NCI-H1694 treated with DMSO at 0.1 percent for 48 hours (cell line): ENCODE measurements at regions not wholly inside any gene's neighbourhood (a gene's known extent, or its start where the extent isn't known, plus 50 kb on each side); places are given as distances from the start of the nearest gene placed in this dataset.

Experiments
- DNase-seq: peaks from one replicate; lab custom pipeline; 2025; lab: John Stamatoyannopoulos, UW

DNA sequence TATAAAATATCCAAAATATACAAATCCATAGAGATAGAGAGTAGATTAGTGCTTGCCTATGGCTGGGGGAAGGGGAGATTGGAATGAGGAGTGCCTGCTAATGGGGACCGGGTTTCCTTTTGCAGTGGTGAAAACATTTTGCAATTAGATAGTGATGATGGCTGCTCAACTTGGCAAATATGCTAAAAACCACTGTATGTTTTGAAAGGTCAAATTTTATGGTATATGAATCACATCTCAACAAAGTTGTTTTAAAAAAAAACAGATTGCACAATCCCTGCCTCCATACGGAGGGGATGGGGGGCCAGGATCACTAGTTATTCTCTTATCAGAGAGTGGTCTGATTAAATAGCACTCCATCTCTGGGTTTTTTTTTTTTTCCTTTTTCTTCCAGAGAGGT lies 76.9 kb upstream of the RIPOR2 start:
- peak; percentile 56 for DNase-seq

DNA sequence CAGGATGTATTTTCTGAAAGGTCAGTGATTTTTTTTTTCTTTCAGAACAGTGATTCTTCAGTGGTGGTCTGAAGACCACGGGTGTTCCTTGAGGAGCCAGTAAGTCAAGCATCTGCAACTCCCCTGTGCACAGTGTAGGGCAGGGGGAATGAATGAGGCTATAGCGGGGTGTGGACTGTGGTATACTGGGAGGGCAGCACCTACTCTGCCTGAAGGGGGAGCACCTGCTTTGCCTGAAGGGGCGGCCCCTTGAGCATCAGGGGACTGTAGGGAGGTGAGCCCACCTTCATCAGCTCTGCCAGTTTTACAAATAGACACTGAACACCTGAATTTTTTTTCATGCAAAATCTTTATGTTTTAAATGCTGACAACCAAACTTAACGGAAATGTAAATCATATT lies 77.5 kb upstream of the RIPOR2 start:
- DNase-seq = no peak

DNA sequence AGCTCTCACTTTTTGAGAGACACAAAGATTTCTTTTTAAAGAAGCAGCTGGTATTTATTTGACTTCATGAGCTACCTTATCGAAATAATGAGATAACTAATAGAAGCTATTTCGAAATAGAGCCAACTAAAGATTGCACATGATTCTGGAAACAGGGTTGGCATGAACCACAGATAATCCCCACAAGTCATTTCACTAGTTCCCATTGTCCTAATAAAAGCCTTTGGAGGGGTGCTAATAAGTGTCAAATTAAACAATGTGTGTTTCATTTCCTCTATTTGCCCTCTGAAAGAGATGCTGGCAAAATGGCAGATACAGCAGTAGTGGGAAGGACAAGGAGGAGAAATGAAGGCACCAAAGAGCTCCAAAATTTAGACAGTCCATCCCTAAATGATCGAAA lies 78.6 kb upstream of the RIPOR2 start:
- no peak for DNase-seq

DNA sequence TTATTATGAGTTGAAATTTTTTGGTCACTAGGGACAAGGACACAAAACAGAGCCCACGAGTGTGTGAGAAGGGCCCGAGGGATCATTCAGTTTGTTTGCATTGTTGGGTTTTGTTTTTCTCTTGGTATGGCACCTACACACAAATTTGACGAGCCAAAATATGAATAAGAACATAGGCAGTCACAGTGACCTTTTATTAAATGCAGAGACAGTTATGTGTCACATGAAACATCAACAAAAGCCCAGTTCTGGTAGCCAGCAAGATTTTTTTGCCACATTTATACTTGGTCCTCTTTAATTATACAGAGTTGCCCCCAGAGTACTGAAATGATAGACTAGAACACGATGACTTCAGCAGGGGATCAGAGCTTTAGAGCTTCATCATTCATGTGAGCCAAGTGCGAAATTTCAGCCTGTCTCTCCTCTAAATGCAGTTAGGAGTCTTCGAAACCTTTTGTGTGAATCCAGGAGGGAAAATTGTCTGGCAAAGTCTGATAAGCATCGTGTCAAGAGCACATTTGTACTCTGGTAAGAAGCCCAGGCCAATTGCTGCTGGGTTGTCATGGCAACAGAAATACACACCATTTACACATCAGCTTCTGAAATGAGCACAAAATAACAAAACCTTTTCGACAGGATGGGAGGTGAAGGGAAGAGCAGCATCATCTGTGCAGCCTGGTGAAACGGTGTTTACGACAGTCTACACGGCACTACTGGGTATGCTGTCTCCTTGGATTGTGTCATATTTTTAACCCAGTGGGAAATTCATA lies 79.2 kb upstream of the RIPOR2 start:
- peak; percentile 23 for DNase-seq

DNA sequence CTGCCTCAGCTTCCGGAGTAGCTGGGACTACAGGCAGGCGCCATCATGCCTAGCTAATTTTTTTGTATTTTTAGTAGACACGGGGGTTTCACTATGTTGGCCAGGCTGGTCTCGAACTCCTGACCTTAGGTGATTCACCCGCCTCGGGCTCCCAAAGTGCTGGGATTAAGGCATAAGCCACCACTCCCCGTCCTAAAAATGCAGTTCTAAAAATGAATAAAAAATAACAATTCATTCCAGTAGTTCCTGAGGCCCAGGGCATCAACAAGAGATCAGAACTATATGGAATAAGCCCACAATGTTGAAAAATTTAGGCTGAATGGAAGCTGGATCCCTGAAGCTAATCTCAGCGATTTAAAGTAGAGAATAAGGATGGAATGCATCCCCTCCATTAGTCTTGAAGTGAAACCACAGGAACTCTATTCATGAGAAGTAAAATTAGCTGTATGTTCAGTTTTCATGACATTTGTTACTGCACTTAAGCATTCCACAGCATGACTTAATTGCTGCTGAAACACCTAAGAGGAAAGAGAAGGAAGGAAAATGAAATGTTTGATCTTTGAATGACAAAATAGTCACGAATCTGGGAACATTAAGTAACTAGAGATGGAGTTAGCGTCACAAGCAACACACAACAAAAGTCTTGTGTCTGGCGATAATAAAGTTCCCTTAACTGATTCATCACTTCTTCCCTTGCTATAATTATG lies 80.4 kb upstream of the RIPOR2 start:
- no peak for DNase-seq

DNA sequence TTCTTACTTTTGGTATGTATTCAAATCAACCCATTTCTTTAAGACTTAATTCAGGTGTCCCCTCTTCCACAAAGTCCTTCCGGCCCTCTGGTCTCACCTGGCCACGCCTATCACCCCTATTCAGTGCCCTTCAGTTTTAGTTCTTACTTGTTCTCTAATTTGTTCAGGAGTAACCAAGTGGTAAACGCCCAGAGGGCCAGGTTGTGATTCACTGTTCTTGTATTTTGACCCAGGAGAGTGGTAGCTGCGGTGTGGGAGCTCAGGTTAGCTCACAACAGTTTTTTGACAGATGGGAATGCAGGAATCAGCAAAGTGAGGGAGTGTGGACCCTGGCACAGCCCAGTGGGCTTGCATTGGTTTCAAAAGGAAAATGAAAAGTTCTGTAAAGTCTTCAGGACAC lies 81.7 kb upstream of the RIPOR2 start:
- no peak for DNase-seq

DNA sequence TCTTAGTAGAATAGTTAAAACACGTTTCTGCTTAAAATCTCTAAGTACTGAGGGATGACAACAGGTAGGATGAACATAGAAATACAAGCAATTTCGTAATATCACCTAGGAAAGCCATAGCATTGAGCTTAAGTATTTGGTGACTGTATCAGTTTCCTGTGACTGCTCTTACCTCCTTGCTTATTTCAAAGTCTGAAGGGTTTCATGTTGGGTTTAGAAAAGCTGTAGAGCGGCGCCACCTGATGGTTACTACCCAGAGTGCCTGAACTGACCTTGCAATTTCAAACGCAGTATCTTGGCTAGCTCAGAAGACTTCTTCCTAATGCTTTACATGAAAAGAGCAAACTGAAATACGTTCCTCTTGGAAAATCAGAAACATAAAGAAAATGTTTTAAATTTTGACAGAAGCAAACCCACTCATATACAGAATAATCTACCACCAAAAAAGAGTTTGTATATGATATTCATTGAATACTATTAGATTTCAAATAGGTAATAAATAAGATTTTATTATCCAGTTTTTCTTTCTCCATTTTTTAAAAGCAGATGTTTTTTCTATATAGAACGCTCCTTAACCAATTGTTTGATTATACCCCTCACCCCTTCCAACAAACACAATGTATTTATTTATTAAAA lies 82.3 kb upstream of the RIPOR2 start:
- peak; percentile 57 for DNase-seq

DNA sequence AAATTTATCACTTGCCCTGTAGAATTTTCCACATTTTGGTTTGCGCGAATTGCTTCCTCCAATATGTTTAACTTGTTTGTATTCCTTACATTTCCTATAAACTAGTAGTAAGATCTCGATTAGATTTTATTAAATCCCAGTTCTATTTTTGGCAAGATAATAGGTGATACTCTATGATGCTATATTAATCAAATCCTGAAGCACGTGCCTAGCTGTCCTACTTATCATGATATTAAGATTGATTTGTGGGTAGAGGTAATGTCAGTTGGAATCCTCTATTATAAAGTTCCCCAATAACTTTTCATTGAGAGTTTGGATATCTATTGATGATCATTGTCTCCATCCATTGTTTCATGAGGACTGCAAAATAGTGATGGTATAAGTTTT lies 82.8 kb upstream of the RIPOR2 start:
- DNase-seq = no peak

DNA sequence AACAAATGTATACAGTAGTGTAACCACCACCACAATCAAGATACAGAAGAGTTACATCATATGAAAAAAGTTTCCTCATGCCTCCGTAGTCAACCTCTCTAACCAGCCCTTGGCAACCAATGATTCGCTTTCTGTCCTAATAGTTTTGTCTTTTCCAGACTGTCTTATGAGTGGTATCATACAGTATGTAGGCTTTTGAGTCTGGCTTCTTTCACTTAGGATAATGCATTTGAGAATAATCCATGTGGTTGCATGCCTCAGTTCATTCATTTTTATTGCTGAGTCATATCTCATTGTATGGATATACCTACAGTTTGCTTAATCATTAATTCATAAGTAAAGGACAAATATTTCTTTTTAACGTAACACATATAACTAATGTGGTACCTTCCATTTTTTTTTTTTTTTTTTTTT lies 86.4 kb upstream of the RIPOR2 start:
- no peak for DNase-seq

DNA sequence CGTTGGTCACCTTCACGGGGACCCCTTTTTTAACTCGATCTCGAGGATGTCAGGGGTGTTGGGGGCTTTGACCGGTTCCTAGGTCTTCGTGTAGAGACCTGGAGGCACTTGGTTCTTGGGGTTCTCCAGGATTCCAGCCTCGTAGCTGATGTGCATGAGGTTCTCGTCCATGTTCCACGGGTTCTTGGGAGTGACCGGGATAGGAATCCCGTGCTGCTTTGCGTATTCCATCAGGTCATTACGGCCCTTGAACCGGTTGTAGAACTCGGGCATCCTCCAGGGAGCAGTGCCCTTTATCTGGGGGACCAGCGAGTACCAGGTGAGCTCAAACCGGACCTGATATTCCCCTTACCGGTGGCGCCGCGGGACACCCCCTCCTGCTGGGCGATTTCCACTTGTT lies 88.0 kb upstream of the RIPOR2 start:
- DNase-seq = no peak

DNA sequence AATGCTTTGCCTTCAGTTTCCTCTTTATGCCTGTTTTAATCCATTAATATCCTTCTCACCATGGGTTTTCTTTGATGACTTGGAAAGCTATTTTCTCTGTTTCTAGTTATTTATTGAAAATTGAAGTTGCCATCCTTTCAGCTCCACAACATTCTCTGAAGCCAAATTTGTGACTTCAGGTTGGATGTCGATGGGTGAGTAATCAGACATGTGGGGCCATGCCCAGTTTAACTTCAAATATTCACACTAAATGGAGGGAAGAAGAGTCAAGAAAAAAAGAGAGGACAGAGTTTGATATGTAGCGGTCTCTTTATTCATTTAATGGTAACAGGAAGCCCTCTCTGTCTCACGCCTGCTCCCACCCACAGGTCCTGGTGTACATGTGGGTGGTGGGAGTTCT lies 89.1 kb upstream of the RIPOR2 start:
- no peak for DNase-seq

DNA sequence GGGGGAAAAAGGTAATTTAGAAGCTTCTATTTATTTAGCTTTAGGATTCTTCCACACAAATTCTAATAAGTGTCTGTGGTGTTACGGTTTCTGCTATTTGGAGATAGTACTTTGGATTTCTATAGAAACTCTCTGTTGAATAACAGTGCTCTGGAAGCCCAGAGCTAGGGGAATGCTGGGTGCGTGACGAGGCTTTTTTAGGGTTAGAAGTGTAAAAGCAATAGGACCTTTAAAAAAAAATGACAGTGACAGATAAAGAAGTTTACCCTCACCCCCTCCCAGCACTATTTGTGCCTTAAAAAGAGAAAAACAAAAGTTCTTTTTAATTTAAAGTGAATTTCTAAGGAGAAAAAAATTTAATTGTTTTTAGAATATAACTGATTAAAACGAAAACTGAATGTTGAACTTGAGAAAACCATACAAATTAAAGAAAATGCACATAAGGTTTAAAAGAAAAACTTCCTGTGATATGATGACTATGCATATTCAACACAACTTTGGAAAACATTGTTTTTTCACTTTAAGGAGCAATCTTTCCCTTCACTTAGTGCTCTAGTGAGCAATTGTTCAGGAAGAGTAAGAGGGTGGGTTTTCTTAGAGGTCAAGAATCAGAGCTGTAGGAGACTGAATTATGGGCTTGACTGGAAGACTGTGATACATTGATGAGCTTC lies 89.6 kb upstream of the RIPOR2 start:
- no peak for DNase-seq

DNA sequence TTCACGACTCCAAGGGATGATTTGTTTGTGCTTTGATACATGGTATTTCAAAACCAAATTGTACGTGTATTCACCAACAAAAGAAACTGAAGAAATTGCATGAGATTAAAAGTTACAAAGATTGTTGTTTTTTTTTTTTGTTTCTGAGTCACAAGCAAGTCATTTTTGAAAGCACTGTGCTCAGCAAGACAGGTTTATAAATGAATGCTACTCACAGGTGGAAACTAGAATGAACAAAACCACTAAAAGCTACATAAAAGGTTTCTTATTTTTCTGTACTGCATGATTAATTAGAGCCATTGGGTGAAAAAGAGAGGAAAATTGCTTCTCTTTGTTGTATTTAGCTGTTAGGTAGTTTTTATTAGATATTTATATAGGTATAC lies 90.2 kb upstream of the RIPOR2 start:
- no peak for DNase-seq

DNA sequence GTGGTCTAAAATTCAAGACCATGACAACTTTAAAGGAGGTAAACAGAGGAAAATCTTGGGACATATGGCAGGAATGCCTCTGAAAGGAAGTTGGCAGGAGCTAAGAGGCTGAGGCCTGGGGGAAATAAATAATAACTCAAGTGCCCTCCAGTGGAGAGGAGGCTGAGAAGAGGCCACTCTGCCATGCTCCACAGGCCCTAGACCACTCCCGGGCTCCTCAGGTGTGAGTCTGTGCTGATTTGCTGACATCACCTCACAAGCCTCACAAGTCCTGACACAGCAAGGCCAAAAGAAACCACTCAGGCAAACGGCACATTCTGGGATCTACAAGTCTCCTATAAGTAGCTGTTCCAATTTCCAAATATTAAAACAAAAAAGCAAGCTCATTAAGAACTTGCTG lies 91.0 kb upstream of the RIPOR2 start:
- DNase-seq = no peak

DNA sequence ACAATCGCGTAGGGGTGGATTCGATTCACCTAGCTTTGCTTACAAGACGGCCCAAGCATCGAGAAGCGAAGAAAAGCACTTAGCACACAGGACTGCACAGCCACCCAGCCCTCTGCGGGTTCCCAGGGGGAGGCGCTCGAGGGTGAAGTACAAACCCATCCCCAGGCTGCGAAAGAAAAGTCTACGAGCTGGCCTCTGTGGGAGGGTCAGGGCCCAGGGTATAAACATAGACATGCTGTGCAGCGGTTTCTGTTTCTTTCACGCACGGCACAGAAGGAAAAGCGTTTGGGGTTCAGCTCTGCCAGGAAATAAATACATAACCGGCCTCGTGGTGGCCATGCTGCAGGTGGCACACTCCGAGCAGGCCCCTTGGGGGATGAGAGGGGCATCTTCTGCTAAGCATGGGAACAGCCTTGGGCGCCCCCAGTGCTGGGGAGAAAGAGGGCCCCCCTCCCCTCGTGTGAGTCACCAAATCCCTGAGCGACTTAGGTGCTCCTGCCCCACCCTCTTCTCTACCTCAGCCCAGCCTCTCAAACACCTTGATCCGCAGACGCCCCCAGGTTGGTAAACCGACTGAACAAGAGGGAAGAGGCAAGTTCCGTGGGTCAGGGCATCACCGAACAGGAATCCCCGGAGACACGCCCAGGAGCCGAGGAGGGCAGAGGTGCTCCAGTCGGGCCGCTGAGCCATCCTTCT lies 91.6 kb upstream of the RIPOR2 start:
- no peak for DNase-seq

DNA sequence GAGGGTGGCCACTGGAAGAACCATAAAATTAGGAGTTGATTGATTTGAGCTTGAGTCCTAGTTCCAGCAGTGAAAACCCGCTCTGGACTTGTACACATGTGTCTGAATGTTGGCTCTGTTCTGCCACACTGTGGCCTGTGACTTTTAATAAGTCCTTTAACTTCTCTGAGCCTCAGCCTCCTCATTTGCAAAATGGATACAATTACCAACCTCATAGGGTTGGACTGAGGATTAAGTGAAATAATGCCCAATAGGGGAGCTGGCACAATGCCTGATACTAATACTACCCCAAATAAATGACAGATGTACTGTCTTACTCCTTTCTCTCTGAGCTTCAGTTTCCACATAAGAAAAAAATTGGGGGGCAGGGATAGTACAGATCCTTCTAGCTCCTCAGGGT lies 92.6 kb upstream of the RIPOR2 start:
- DNase-seq = no peak

DNA sequence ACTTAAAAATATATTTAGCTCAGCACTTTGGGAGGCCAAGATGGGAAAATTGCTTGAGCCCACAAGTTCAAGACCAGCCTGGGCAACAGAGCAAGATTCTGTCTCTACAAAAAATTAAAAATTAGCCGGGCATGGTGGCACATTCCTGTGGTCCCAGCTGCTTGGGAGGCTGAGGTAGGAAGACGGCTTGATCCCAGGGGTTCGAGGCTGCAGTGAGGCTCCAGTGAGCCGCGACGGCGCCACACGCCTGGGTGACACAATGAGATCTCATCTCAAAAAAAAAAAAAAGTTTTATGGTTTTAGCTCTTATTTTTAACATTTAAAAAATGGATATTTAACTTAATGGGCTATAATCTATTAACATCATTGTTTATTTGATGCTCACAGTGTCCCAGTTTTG lies 97.2 kb upstream of the RIPOR2 start:
- no peak for DNase-seq

DNA sequence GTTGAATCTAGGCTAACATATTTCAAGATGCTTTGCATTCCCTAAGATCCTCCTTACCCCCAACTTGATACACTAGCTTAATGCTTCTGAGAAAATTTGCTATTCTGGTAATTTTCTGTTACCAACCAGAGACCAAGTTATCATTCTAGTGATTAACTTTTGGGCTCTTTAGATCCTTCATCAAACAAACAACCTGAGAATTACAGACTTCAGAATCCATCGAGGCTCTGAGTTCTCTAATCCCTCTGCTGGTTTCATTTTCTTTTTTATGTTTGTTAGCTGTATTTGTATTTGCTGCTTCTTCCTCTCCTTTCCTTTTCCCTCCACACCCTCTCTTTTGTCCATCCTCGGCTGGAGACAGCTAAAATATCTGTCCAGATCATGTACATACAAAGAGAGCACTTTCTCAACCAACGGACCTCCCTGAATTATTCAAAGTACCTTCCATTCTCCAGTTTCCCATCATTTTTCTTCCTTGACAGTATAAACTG lies 98.7 kb upstream of the RIPOR2 start:
- no peak for DNase-seq

DNA sequence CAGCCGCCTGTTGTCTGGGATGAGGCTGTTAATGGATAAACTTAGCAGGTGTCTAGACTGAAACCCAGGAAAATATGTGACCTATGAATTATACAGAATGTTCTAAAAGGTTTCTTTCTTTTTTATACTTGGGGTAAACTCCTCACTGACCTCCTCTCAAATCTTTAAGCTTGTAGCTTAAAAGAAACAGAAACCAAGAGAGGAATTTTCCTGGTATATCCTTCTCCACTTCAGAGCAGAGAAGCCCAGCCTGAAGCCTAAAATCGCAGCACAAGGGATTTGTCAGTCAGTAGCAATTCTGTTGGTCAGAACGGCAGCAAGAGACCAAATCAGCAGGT lies 99.4 kb upstream of the RIPOR2 start:
- no peak for DNase-seq

DNA sequence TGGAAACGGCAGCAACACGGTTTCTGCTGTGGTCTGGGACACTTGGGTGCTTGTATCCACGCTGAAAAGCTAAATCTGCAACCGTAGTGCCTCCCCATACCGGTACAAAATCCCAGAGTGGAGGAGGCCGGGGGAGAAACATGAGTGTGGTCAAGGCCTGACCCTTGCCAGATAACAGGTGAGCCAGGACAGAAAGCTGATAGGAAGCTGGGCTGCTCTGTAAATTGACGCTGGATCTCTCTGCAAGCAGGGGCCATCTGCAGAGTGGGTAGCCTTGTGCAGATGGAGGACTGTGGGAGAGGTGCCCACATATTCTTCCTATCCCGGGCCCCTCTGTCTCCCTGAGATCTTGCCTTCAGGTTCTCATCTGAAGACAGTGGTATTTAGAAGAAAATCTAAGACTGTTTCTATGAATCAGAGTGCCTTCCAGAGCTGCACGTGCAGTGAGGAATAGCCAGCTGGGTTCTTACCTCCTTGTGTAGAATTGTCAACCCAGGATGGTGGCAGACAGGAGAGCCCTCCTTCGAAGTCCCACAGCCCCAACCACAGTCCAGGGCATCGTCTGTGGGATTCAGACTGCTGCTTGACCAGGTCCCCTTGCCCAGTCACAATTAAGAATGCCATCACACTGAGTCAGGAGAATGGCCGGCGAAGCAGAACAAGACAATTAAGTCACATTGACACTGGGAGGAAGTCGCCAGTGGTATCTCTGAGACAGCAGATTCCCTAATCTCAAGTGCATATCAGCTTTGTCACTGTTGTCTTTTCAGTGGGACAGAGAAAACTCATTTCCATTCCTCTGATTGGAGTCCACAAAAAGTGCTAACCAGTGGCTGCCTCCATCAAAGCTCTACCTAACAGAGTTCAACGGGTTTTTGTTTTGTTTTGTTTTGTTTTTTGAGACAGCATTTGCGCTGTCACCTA lies 100.0 kb upstream of the RIPOR2 start:
- no peak for DNase-seq

DNA sequence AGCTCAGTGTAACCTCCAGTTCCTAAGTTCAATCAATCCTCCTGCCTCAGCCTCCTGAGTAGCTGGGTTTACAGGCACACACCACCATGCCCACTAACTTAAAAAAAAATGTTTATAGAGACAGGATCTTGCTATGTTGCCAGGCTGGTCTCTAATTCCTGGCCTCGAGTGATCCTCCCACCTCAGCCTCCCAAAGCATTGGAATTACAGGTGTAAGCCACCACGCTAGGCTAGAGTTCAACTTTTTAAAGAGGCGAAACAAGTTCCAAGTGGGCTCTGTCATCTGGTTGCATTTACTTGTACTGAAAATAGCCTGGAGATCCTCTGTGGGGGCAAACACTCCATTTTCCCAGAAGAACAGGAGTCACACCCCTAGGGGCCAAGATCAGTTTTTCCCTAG lies 100.7 kb upstream of the RIPOR2 start:
- no peak for DNase-seq
